GM12878 (cell line): ENCODE measurements at regions not wholly inside any gene's neighbourhood (a gene's known extent, or its start where the extent isn't known, plus 50 kb on each side); places are given as distances from the start of the nearest gene placed in this dataset.

Experiments used
- ATAC-seq: fragments of 200-7000 bp; cut with Tn5 transposase; 3 replicates; pipeline ENCODE4 v1.9.1; 2020; ENCODE audit warnings: mild to moderate bottlenecking, moderate library complexity
- BruUV-seq: library from RNA; stranded (reverse); fragments of 400-500 nt; replicated peaks from 2 replicates; lab custom pipeline; 2021; lab: Mats Ljungman, UMichigan
- CTCF ChIA-PET: fragments of 300-600 bp; sonication (Branson Sonifier 250); formaldehyde crosslinking; extraction: SDS; loops from one replicate; lab custom pipeline; 2021; ENCODE audit warnings: inconsistent platforms; lab: Yijun Ruan, JAX
- POLR2A ChIA-PET: fragments of 350-600 bp; formaldehyde crosslinking; extraction: SDS; loops from one replicate; lab custom pipeline; 2021; ENCODE audit warnings: inconsistent platforms; lab: Charles Lee
- RAD21 ChIA-PET: fragments of 300-600 bp; sonication (Branson Sonifier 250); formaldehyde crosslinking; loops from one replicate; lab custom pipeline; 2023; ENCODE audit warnings: antibody characterized with exemption; ENCODE audit not compliant: unreplicated experiment; lab: Charles Lee
- SMC1A ChIA-PET: fragments of 300-600 bp; sonication (Branson Sonifier 250); formaldehyde crosslinking; loops from one replicate; lab custom pipeline; 2023; ENCODE audit not compliant: unreplicated experiment, uncharacterized antibody; lab: Charles Lee
- DNase-seq: peaks from one replicate; pipeline ENCODE4 v3.0.0-alpha.2; 2011; ENCODE audit warnings: low read depth, low spot score
- FAIRE-seq: peaks from 3 replicates; lab custom pipeline; 2011; peaks lifted over from hg19 to GRCh38; lab: Jason Lieb, UNC
- H2AFZ ChIP-seq: 2 replicates; pipeline ENCODE4 v1.6.0; 2011; ENCODE audit warnings: low read depth, low read length, control low read depth; ENCODE audit not compliant: control insufficient read depth
- H3K27ac ChIP-seq: 2 replicates; pipeline ENCODE4 v1.5.1; 2011; ENCODE audit warnings: control low read depth; ENCODE audit not compliant: control insufficient read depth, insufficient read depth
- H3K27me3 ChIP-seq, 2 experiments: replicated peaks in 1 of 2; 2 replicates each; pipeline versions ENCODE4 v1.6.0 to v1.6.1; 2011; ENCODE audit warnings: low read length in 1 of 2; ENCODE audit not compliant: control insufficient read depth in 2 of 2, insufficient read depth in 2 of 2
- H3K36me3 ChIP-seq, 2 experiments: 2 replicates each; pipeline ENCODE4 v1.5.1; 2011; ENCODE audit warnings: low read length in 1 of 2; ENCODE audit not compliant: control insufficient read depth in 2 of 2, insufficient read depth in 2 of 2
- H3K4me1 ChIP-seq: 2 replicates; pipeline ENCODE4 v1.6.1; 2011; ENCODE audit warnings: mild to moderate bottlenecking, low read length, moderate library complexity, mixed read lengths; ENCODE audit not compliant: control insufficient read depth, insufficient read depth
- H3K4me2 ChIP-seq: 2 replicates; pipeline ENCODE4 v1.6.0; 2011; ENCODE audit warnings: control low read depth; ENCODE audit not compliant: control insufficient read depth, insufficient read depth
- H3K4me3 ChIP-seq: fragments of 200-600 bp; sonication (generic); 2 replicates; pipeline ENCODE4 v1.5.1; 2016
- H3K79me2 ChIP-seq: 2 replicates; pipeline ENCODE4 v1.6.0; 2011; ENCODE audit warnings: low read length; ENCODE audit not compliant: control insufficient read depth, insufficient read depth
- H3K9ac ChIP-seq: 2 replicates; pipeline ENCODE4 v1.8.0; 2011; ENCODE audit warnings: low read length, control low read depth, mixed read lengths; ENCODE audit not compliant: control insufficient read depth, insufficient read depth
- H3K9me3 ChIP-seq: replicated peaks from 3 replicates; pipeline ENCODE4 v1.5.1; 2011; ENCODE audit warnings: mild to moderate bottlenecking, low read length; ENCODE audit not compliant: control insufficient read depth, insufficient read depth
- H4K20me1 ChIP-seq: 2 replicates; pipeline ENCODE4 v1.6.0; 2011; ENCODE audit not compliant: control insufficient read depth, insufficient read depth
- ASH2L ChIP-seq: fragments of 300-600, 200-600 bp; sonication (generic); IDR thresholded peaks from 2 replicates; pipeline ENCODE4 v1.6.1; 2017; ENCODE audit warnings: low read depth, mild to moderate bottlenecking, borderline replicate concordance
- BACH1 ChIP-seq: fragments of 450-650 bp; IDR thresholded peaks from 2 replicates; pipeline ENCODE4 v1.6.1; 2017; ENCODE audit warnings: mild to moderate bottlenecking, borderline replicate concordance
- CEBPB ChIP-seq, 2 experiments: fragments of 150-350 bp in 1 of 2; IDR thresholded peaks; 2 replicates each; pipeline ENCODE4 v1.6.1; 2012 to 2014; ENCODE audit warnings: low read depth in 2 of 2, low read length in 2 of 2, borderline replicate concordance in 1 of 2, inconsistent platforms in 1 of 2
- CHD1 ChIP-seq: IDR thresholded peaks from 2 replicates; pipeline ENCODE4 v1.6.1; 2012; ENCODE audit warnings: low read depth, low read length, improper control_type of control experiment
- CHD4 ChIP-seq: fragments of 200-600 bp; sonication (generic); IDR thresholded peaks from 2 replicates; pipeline ENCODE4 v1.6.1; 2016; ENCODE audit warnings: mild to moderate bottlenecking
- EED ChIP-seq: sonication (generic); IDR thresholded peaks from 2 replicates; pipeline ENCODE4 v1.6.1; 2016; ENCODE audit warnings: antibody characterized with exemption, low read depth
- MYB ChIP-seq: fragments of 150-350 bp; IDR thresholded peaks from 2 replicates; pipeline ENCODE4 v1.6.1; 2014; ENCODE audit warnings: mild to moderate bottlenecking, low read depth, low read length, borderline replicate concordance
- NBN ChIP-seq: fragments of 450-650 bp; IDR thresholded peaks from 2 replicates; pipeline ENCODE4 v1.6.1; 2016
- NFYB ChIP-seq: IDR thresholded peaks from 2 replicates; pipeline ENCODE4 v1.6.1; 2011; ENCODE audit warnings: low read depth, mild to moderate bottlenecking, low read length, improper control_type of control experiment, moderate library complexity; ENCODE audit not compliant: insufficient read depth
- PAX5 ChIP-seq: IDR thresholded peaks from 2 replicates; pipeline ENCODE4 v1.6.1; 2011; ENCODE audit warnings: low read depth, low read length, borderline replicate concordance
- PML ChIP-seq: IDR thresholded peaks from 2 replicates; pipeline ENCODE4 v1.6.1; 2012; ENCODE audit warnings: low read length, inconsistent platforms
- RELA ChIP-seq: fragments of 450-650 bp; IDR thresholded peaks from 2 replicates; pipeline ENCODE4 v1.8.0; 2014; ENCODE audit warnings: borderline replicate concordance; ENCODE audit not compliant: partially characterized antibody
- SIX5 ChIP-seq: IDR thresholded peaks from 2 replicates; pipeline ENCODE4 v1.6.1; 2011; ENCODE audit warnings: mild to moderate bottlenecking, low read depth, low read length, moderate library complexity; ENCODE audit not compliant: severe bottlenecking
- SMAD5 ChIP-seq: IDR thresholded peaks from 2 replicates; pipeline ENCODE4 v1.6.1; 2016; ENCODE audit warnings: antibody characterized with exemption, low read depth
- SREBF1 ChIP-seq: IDR thresholded peaks from 2 replicates; pipeline ENCODE4 v1.6.1; 2012; ENCODE audit warnings: mild to moderate bottlenecking, low read length
- STAT3 ChIP-seq: IDR thresholded peaks from 2 replicates; pipeline ENCODE4 v1.6.1; 2011; ENCODE audit warnings: low read depth, low read length, improper control_type of control experiment
- TCF7 ChIP-seq: IDR thresholded peaks from 2 replicates; pipeline ENCODE4 v1.6.1; 2014; ENCODE audit warnings: antibody characterized with exemption, borderline replicate concordance
- ZZZ3 ChIP-seq: IDR thresholded peaks from 2 replicates; pipeline ENCODE4 v1.6.1; 2011; ENCODE audit warnings: low read depth; ENCODE audit not compliant: control insufficient read depth, insufficient read length
- WGBS: methylation state at CpG from one replicate; pipeline ENCODE4 v1.1.6; 2016; ENCODE audit warnings: low lambda C conversion rate; ENCODE audit not compliant: insufficient replicate concordance, insufficient coverage; ENCODE audit errors: missing lambda C conversion rate; 5-methylcytosine and 5-hydroxymethylcytosine counted together
- in situ Hi-C: fragments of 300-500 bp; cut with MboI; formaldehyde crosslinking; loops from 9 replicates; pipeline ENCODE4 v1.14.3; 2018; ENCODE audit warnings: mixed read lengths
- intact Hi-C: fragments of 100-400 bp; cut with micrococcal nuclease; formaldehyde crosslinking; loops from one replicate; pipeline ENCODE4 v1.14.2; 2022; ENCODE audit not compliant: unreplicated experiment
- TF ChIP-seq, protein P1 (sequence below): IDR thresholded peaks from 2 replicates; pipeline ENCODE4 v1.6.1; 2012; ENCODE audit warnings: improper control_type of control experiment, low read depth, low read length; ENCODE audit not compliant: insufficient replicate concordance
- TF ChIP-seq, protein P2 (sequence below): fragments of 450-650 bp; IDR thresholded peaks from 2 replicates; pipeline ENCODE4 v1.6.1; 2017; ENCODE audit warnings: low read depth, mild to moderate bottlenecking, moderate library complexity

DNA sequence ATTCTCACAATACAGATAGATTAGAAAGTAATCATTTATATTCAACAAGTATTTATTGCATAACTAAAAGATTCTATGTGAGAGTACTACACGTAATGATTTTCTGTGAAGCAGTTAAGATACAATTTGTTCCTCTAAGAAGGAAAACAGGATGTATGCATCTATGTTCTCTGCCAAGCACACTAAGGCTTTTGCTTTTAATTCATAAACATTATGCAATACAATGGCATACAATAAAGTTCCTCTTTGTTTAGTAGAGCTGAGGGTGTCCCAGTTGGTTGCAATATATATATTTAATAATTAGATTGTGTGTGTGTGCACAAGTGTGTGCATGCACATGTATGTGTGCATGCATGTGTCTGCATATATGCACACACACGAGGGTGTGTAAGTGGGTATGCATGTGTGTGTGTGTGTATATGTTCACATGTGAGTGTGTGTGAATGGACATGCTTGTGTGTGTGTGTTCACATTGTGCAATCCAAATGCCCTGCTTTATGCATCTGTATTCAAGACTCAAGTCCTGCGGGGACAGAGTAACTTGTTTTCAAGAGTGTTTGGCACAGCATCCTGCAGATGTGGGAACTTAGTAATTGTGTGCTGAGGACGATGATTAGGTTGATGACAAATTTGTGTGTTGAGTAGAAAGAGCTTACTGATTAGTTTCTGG is 481.5 kb upstream of the KLF6 start:
- no peak for DNase-seq
- H3K36me3 ChIP-seq = no peaks in the 10 kb centered on the region
- ChIA-PET CTCF (no interaction called here), SMC1A (interaction anchor here (1.1 kb wide), 1 partner anchor 11 kb away, joined by 3 read pairs; no protein-coding TSS in a partner anchor), POLR2A (interaction anchor here (0.7 kb wide), 1 partner anchor 80 kb away, joined by 3 read pairs; no protein-coding TSS in a partner anchor), RAD21 (no interaction called here)
- no peaks in the 10 kb centered on the region for H3K4me1 ChIP-seq
- 30% methylated on average over 4 of the region's 4 CpGs for WGBS
- TF ChIP-seq CHD4 (no peak), MYB (no peak), BACH1 (no peak), SMAD5 (no peak), RELA (no peak), NBN (no peak), ZZZ3 (no peak), EED (no peak), PAX5 (no peak), STAT3 (no peak), ASH2L (no peak), TCF7 (no peak), NFYB (no peak), SIX5 (no peak), CEBPB (IDR thresholded peaks at IDR 0.05; ENCODE audit: borderline replicate concordance in 1 of 2, low read depth in 2 of 2, low read length in 2 of 2) (no peak), PML (no peak), SREBF1 (no peak), CHD1 (no peak)
- TF ChIP-seq, protein P1, sequence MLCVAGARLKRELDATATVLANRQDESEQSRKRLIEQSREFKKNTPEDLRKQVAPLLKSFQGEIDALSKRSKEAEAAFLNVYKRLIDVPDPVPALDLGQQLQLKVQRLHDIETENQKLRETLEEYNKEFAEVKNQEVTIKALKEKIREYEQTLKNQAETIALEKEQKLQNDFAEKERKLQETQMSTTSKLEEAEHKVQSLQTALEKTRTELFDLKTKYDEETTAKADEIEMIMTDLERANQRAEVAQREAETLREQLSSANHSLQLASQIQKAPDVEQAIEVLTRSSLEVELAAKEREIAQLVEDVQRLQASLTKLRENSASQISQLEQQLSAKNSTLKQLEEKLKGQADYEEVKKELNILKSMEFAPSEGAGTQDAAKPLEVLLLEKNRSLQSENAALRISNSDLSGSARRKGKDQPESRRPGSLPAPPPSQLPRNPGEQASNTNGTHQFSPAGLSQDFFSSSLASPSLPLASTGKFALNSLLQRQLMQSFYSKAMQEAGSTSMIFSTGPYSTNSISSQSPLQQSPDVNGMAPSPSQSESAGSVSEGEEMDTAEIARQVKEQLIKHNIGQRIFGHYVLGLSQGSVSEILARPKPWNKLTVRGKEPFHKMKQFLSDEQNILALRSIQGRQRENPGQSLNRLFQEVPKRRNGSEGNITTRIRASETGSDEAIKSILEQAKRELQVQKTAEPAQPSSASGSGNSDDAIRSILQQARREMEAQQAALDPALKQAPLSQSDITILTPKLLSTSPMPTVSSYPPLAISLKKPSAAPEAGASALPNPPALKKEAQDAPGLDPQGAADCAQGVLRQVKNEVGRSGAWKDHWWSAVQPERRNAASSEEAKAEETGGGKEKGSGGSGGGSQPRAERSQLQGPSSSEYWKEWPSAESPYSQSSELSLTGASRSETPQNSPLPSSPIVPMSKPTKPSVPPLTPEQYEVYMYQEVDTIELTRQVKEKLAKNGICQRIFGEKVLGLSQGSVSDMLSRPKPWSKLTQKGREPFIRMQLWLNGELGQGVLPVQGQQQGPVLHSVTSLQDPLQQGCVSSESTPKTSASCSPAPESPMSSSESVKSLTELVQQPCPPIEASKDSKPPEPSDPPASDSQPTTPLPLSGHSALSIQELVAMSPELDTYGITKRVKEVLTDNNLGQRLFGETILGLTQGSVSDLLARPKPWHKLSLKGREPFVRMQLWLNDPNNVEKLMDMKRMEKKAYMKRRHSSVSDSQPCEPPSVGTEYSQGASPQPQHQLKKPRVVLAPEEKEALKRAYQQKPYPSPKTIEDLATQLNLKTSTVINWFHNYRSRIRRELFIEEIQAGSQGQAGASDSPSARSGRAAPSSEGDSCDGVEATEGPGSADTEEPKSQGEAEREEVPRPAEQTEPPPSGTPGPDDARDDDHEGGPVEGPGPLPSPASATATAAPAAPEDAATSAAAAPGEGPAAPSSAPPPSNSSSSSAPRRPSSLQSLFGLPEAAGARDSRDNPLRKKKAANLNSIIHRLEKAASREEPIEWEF = no peak
- TF ChIP-seq, protein P2, sequence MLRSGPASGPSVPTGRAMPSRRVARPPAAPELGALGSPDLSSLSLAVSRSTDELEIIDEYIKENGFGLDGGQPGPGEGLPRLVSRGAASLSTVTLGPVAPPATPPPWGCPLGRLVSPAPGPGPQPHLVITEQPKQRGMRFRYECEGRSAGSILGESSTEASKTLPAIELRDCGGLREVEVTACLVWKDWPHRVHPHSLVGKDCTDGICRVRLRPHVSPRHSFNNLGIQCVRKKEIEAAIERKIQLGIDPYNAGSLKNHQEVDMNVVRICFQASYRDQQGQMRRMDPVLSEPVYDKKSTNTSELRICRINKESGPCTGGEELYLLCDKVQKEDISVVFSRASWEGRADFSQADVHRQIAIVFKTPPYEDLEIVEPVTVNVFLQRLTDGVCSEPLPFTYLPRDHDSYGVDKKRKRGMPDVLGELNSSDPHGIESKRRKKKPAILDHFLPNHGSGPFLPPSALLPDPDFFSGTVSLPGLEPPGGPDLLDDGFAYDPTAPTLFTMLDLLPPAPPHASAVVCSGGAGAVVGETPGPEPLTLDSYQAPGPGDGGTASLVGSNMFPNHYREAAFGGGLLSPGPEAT = no peak
- no peak overlapping the region for H3K27ac ChIP-seq
- no peak overlapping the region for H3K9ac ChIP-seq
- no peaks in the 10 kb centered on the region for H3K9me3 ChIP-seq
- ATAC-seq = no peak
- in situ Hi-C loops (no loop called here), intact Hi-C loops (no loop called here)
- no peak overlapping the region for H2AFZ ChIP-seq
- no peak overlapping the region for H3K4me3 ChIP-seq
- no TSS peak for BruUV-seq
- no peak for FAIRE-seq
- H4K20me1 ChIP-seq = no peaks in the 10 kb centered on the region
- no peaks in the 10 kb centered on the region for H3K79me2 ChIP-seq
- peaks cover 0 to 3% of the 10 kb centered on the region in 2 experiments; a peak in 2 of 4 replicates for H3K27me3 ChIP-seq
- H3K4me2 ChIP-seq = no peak overlapping the region
